Stomach (tissue), 4 donors: ENCODE measurements at regions not wholly inside any gene's neighbourhood (a gene's known extent, or its start where the extent isn't known, plus 50 kb on each side); places are given as distances from the start of the nearest gene placed in this dataset.

Experiments
- EP300 ChIP-seq: sonication (generic); formaldehyde crosslinking; IDR thresholded peaks from one replicate; pipeline ENCODE4 v1.6.1; 2017; ENCODE audit warnings: antibody characterized with exemption
- POLR2A ChIP-seq, 4 donors: fragments of 450-650 bp; IDR thresholded peaks; one replicate each; pipeline ENCODE4 v1.6.1; 2016; ENCODE audit warnings: antibody characterized with exemption in 4 of 4, control low read depth in 2 of 4, mild to moderate bottlenecking in 1 of 4, moderate library complexity in 1 of 4
- TF ChIP-seq, protein P1 (sequence below), 7 experiments: fragments of 450-650 bp in 4 of 7; fragments of 200-600 bp in 3 of 7; sonication (generic) in 3 of 7; IDR thresholded peaks; one replicate each; pipeline ENCODE4 v1.5.1; 2016 to 2019; ENCODE audit warnings: antibody characterized with exemption in 7 of 7, control low read depth in 2 of 7, mild to moderate bottlenecking in 1 of 7

DNA sequence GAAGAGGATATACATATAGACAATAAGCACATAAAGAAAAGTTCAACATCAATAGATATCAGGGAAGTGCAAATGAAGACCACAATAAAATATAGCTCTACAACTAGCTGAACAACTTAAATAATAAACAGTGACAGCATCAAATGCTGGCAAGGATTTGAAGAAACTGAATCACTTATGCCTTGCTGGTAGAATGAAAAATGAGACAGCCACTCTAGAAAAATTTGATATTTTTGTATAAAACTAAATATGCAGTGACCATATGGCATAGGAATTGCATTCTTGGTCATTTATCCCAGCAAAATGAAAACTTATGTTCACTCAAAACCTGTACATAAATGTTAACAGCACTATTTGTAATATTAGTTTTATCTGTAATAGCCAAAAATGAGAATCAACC is 1102.0 kb downstream of the C4orf33 start:
- TF ChIP-seq, protein P1, sequence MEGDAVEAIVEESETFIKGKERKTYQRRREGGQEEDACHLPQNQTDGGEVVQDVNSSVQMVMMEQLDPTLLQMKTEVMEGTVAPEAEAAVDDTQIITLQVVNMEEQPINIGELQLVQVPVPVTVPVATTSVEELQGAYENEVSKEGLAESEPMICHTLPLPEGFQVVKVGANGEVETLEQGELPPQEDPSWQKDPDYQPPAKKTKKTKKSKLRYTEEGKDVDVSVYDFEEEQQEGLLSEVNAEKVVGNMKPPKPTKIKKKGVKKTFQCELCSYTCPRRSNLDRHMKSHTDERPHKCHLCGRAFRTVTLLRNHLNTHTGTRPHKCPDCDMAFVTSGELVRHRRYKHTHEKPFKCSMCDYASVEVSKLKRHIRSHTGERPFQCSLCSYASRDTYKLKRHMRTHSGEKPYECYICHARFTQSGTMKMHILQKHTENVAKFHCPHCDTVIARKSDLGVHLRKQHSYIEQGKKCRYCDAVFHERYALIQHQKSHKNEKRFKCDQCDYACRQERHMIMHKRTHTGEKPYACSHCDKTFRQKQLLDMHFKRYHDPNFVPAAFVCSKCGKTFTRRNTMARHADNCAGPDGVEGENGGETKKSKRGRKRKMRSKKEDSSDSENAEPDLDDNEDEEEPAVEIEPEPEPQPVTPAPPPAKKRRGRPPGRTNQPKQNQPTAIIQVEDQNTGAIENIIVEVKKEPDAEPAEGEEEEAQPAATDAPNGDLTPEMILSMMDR (IDR thresholded peaks at IDR 0.05): no peak
- TF ChIP-seq POLR2A (IDR thresholded peaks at IDR 0.05) (no peak), EP300 (no peak)
